GM04503 (cell line): ENCODE measurements at regions not wholly inside any gene's neighbourhood (a gene's known extent, or its start where the extent isn't known, plus 50 kb on each side); places are given as distances from the start of the nearest gene placed in this dataset.

ENCODE experiments used
- DNase-seq: peaks from one replicate; pipeline ENCODE4 v3.0.0-alpha.2; 2012; ENCODE audit warnings: low read depth

GRCh38 chr13:50358231-50359040 is 343.2 kb downstream of the KCNRG start:
- DNase-seq, result no peak

- DNase-seq, result no peak
Measured at GRCh38 chr13:50359041-50359367, 343.8 kb downstream of the KCNRG start.

- no peak for DNase-seq
Measured at GRCh38 chr13:50359779-50360178, 344.5 kb downstream of the KCNRG start.

- DNase-seq, result no peak
Measured at GRCh38 chr13:50360637-50361036, 345.4 kb downstream of the KCNRG start.

- DNase-seq, result no peak
Measured at GRCh38 chr13:50361282-50361681, 346.0 kb downstream of the KCNRG start.

- DNase-seq, result no peak
Measured at GRCh38 chr13:50365408-50366391, 350.5 kb downstream of the KCNRG start.

- no peak for DNase-seq
Measured at GRCh38 chr13:50366488-50367174, 351.4 kb downstream of the KCNRG start.

GRCh38 chr13:50369646-50370045 is 354.4 kb downstream of the KCNRG start:
- no peak for DNase-seq

GRCh38 chr13:50370303-50370950 is 355.2 kb downstream of the KCNRG start:
- no peak for DNase-seq

- DNase-seq, result no peak
Measured at GRCh38 chr13:50374517-50374916, 359.3 kb downstream of the KCNRG start.

GRCh38 chr13:50375792-50376191 is 360.5 kb downstream of the KCNRG start:
- peak; percentile 83 for DNase-seq

GRCh38 chr13:50376895-50377575 is 361.8 kb downstream of the KCNRG start:
- no peak for DNase-seq

- no peak for DNase-seq
Measured at GRCh38 chr13:50377726-50378270, 362.6 kb downstream of the KCNRG start.

- no peak for DNase-seq
Measured at GRCh38 chr13:50378509-50379044, 363.3 kb downstream of the KCNRG start.

GRCh38 chr13:50379584-50379983 is 364.3 kb downstream of the KCNRG start:
- DNase-seq, result no peak

GRCh38 chr13:50380905-50381304 is 365.7 kb downstream of the KCNRG start:
- DNase-seq, result no peak

- DNase-seq, result no peak
Measured at GRCh38 chr13:50382511-50382910, 367.3 kb downstream of the KCNRG start.

GRCh38 chr13:50382951-50383350 is 367.7 kb downstream of the KCNRG start:
- DNase-seq, result no peak

GRCh38 chr13:50384724-50385123 is 369.5 kb downstream of the KCNRG start:
- no peak for DNase-seq

- peak; percentile 47 for DNase-seq
Measured at GRCh38 chr13:50386541-50387050, 371.4 kb downstream of the KCNRG start.
